Mesothelial cell of epicardium (in vitro differentiated cells): ENCODE measurements at regions not wholly inside any gene's neighbourhood (a gene's known extent, or its start where the extent isn't known, plus 50 kb on each side); places are given as distances from the start of the nearest gene placed in this dataset.
"Not testable (repeated sequence)": the region's sequence is repeated elsewhere in the genome, so short reads cannot be mapped to it uniquely, and the experiment has no call there.

ENCODE experiments used
- DNase-seq, 2 experiments: peaks; one replicate each; pipeline ENCODE4 v3.0.0; 2021; ENCODE audit warnings: low spot score in 2 of 2; ENCODE audit not compliant: unreplicated experiment in 2 of 2
- H3K27ac Mint-ChIP-seq: 2 replicates; pipeline ENCODE4 v1.8.0; 2021; ENCODE audit warnings: mixed read lengths
- H3K27me3 Mint-ChIP-seq: 2 replicates; pipeline ENCODE4 v1.8.0; 2021; ENCODE audit warnings: low read depth, mixed read lengths
- H3K36me3 Mint-ChIP-seq: 2 replicates; pipeline ENCODE4 v1.8.0; 2021; ENCODE audit warnings: mixed read lengths
- H3K4me1 Mint-ChIP-seq: 2 replicates; pipeline ENCODE4 v1.8.0; 2021; ENCODE audit warnings: mixed read lengths
- H3K4me3 Mint-ChIP-seq: 2 replicates; pipeline ENCODE4 v1.8.0; 2021; ENCODE audit warnings: mild to moderate bottlenecking, moderate library complexity, mixed read lengths
- H3K9me3 Mint-ChIP-seq: 2 replicates; pipeline ENCODE4 v1.8.0; 2021; ENCODE audit warnings: mixed read lengths
- TF ChIP-seq, protein P1 (sequence below): fragments of 200-600 bp; sonication (generic); IDR thresholded peaks from one replicate; pipeline ENCODE4 v1.5.0; 2021; ENCODE audit warnings: antibody characterized with exemption; ENCODE audit not compliant: unreplicated experiment

DNA sequence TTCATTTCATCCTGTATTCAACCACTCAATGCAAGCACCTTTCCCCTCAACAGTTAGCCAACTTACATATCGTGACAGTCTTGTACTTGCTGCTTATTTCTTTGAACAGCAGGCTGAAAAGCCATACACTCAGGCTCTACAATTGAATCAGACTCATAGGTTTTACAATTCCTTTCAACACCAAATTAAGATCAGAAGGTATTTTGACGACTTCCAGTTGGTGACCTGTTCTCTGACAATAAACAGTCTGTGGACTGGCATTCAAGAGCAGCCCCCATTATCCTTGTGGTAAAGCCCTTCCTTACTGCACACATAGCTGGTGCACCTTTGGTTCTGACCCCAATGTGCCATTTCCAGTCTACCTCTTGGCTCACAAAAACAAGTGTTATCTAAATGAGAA is 140.0 kb upstream of the MB21D2 start:
- no peaks in the 10 kb centered on the region for H3K27me3 Mint-ChIP-seq
- TF ChIP-seq, protein P1, sequence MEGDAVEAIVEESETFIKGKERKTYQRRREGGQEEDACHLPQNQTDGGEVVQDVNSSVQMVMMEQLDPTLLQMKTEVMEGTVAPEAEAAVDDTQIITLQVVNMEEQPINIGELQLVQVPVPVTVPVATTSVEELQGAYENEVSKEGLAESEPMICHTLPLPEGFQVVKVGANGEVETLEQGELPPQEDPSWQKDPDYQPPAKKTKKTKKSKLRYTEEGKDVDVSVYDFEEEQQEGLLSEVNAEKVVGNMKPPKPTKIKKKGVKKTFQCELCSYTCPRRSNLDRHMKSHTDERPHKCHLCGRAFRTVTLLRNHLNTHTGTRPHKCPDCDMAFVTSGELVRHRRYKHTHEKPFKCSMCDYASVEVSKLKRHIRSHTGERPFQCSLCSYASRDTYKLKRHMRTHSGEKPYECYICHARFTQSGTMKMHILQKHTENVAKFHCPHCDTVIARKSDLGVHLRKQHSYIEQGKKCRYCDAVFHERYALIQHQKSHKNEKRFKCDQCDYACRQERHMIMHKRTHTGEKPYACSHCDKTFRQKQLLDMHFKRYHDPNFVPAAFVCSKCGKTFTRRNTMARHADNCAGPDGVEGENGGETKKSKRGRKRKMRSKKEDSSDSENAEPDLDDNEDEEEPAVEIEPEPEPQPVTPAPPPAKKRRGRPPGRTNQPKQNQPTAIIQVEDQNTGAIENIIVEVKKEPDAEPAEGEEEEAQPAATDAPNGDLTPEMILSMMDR, result no peak
- no peaks in the 10 kb centered on the region for H3K9me3 Mint-ChIP-seq
- H3K4me3 Mint-ChIP-seq, result no peak overlapping the region
- peaks cover 2% of the 10 kb centered on the region for H3K4me1 Mint-ChIP-seq
- no peaks in the 10 kb centered on the region for H3K36me3 Mint-ChIP-seq
- DNase-seq, result no peak
- H3K27ac Mint-ChIP-seq, result no peak overlapping the region

DNA sequence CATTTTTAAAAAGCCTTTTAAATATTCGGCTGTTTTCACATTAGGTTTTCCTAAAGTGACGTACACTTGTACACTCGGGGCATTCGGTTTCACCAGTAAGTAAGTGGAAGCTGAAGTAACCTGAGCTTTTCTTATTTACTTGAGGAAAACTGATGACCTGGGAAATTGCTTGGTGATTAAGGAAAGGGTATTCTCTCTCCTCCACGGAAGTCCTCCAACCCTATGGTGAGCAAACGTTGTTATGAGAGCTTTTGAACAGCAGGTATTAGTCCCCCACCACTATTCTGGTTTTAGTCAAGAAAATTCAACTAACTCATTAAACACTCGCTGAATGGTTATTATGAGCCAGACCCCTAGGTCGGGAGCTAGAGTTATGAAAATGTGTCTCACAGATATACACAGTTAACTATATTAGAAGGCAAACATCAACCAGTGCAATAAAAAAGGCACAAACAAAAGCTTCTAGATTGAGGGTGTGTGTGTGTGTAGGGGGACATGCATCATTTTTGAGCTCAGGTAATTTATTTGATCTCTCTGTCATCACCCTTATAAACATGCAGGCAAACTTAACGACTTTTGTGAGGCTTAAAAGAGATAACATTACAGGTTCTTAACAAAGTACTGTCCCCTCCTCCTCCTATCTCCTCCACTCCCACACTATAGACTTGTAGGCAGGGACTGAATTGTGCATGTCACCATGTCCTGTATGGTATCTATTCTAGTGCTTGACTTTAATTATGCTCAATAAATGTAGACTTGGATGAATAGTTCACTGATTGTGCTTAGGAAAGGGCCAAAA is 143.3 kb upstream of the MB21D2 start:
- Mint-ChIP-seq H3K36me3 (no peaks in the 10 kb centered on the region), H3K4me3 (no peak overlapping the region), H3K4me1 (no peaks in the 10 kb centered on the region), H3K27ac (no peak overlapping the region), H3K27me3 (no peaks in the 10 kb centered on the region), H3K9me3 (no peaks in the 10 kb centered on the region)
- TF ChIP-seq, protein P1, result no peak
- DNase-seq, result no peak

DNA sequence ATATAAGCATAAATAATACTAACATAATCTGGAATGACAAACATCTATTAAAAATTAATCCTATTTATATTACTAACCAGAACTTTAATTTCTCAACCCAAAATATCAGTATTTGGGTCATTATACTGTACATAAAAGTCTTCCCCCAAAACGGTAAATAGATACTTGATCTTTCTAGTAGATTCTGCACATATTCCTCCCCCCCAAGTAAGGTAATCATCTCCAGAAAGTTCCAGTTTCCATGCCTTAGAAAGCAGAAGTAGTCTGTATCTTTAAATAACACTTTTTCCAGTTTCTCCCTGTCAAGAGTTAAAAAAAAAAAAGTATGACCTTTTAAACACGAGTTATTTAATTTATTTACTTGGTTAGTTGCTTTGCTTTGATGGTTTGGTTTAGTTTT is 150.7 kb upstream of the MB21D2 start:
- Mint-ChIP-seq H3K27ac (no peak overlapping the region), H3K9me3 (peaks cover 4% of the 10 kb centered on the region), H3K4me1 (no peaks in the 10 kb centered on the region), H3K36me3 (no peaks in the 10 kb centered on the region), H3K27me3 (no peaks in the 10 kb centered on the region), H3K4me3 (no peak overlapping the region)
- TF ChIP-seq, protein P1, result no peak
- no peak for DNase-seq

DNA sequence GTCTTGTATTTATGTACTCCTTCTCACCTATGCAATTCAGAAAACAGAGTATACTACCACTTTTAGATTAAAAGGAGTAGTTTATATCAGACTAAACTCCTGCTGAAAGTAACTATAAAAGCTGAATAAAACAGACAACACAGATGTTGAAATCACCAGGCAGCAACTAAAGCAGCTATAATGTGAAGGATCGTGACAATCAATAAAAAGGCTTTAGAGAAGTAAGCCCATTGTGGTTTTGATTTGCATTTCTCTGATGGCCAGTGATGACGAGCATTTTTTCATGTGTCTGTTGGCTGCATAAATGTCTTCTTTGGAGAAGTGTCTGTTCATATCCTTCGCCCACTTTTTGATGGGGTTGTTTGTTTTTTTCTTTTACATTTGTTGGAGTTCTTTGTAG is 152.1 kb upstream of the MB21D2 start:
- DNase-seq, H3K9me3 Mint-ChIP-seq, H3K4me3 Mint-ChIP-seq, H3K27ac Mint-ChIP-seq, H3K27me3 Mint-ChIP-seq, H3K36me3 Mint-ChIP-seq, H3K4me1 Mint-ChIP-seq: not testable (repeated sequence)

DNA sequence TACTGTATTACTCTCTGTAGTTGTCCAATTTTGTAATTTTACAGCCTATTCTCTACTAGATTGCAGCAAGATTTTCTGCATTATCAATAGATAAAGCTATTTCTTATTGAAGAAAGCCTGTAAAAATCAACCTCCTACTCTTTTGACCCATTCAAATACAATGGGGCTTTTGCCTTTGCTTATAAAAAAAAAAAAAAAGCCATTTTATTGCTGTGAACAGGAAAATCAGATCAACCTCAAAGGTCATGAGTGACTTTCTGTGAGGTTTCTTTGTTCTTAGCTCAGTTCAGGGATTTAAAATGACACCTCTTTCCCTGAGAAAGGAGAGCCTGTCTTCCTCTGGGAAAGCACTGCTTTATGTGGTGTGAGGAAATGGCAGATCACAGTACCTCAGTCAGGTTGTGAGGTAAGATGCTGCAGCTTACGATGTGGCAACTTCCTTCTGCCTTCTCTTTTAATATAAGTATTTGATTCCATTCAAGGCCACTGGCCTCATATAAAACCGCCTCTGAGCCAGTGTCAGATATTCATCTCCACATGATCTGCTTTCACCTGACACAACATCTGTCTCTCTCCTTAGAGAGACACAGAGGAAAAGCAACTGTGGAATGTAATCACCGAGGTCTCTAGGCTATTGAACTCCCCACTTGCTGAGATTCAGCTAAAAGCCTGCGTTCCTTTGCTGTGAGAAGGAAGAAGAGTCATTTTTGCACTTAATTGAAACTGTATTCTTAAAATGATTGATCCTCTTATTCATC is 161.5 kb upstream of the MB21D2 start:
- no peak overlapping the region for H3K27ac Mint-ChIP-seq
- H3K9me3 Mint-ChIP-seq, result peaks cover 13% of the 10 kb centered on the region
- TF ChIP-seq, protein P1, result no peak
- no peak for DNase-seq
- no peaks in the 10 kb centered on the region for H3K27me3 Mint-ChIP-seq
- no peaks in the 10 kb centered on the region for H3K36me3 Mint-ChIP-seq
- peaks cover 6% of the 10 kb centered on the region for H3K4me1 Mint-ChIP-seq
- no peak overlapping the region for H3K4me3 Mint-ChIP-seq

DNA sequence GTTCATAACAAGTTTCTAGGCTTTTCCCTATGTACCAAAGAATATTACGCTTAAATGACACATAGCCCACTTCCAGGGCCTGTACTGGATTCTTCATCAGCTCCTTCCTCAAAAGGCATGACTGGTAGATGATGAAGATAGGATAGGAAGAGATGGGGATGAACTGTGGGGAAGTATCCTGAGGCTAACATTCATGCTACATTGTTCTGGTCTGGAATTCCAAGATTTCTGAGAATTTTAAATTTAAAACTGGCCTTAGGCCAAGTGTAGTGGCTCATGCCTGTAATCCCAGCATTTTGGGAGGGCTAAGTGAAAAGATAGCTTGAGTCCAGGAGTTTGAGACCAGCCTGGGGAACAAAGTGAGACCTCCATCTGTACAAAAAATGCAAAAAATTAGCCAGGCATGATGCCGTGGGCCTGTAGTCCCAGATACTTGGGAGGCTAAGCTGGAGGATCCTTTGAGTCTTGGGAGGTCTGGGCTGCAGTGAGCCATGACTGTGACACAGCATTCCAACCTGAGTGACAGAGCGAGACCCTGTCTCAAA is 160.1 kb upstream of the PLAAT1 start:
- H3K27ac Mint-ChIP-seq, result no peak overlapping the region
- no peak overlapping the region for H3K4me3 Mint-ChIP-seq
- no peaks in the 10 kb centered on the region for H3K36me3 Mint-ChIP-seq
- peaks cover 13% of the 10 kb centered on the region for H3K9me3 Mint-ChIP-seq
- H3K4me1 Mint-ChIP-seq, result peaks cover 6% of the 10 kb centered on the region
- no peaks in the 10 kb centered on the region for H3K27me3 Mint-ChIP-seq
- TF ChIP-seq, protein P1, result no peak
- no peak for DNase-seq
